ENCODE measurements at regions not wholly inside any gene's neighbourhood (a gene's known extent, or its start where the extent isn't known, plus 50 kb on each side); places are given as distances from the start of the nearest gene placed in this dataset.
"Not testable (repeated sequence)": the region's sequence is repeated elsewhere in the genome, so short reads cannot be mapped to it uniquely, and the experiment has no call there.

GRCh38 chr10:25786161-25786560, 147.9 kb upstream of the MYO3A start:
- no peak overlapping the region for H3K4me3 ChIP-seq (ENCODE audit: low read depth, low read length)
- no peak for DNase-seq (ENCODE audit: low read depth)

GRCh38 chr10:25786899-25787298, 147.1 kb upstream of the MYO3A start:
- H3K4me3 ChIP-seq (ENCODE audit: low read depth, low read length) = no peak overlapping the region
- DNase-seq (ENCODE audit: low read depth) = no peak

GRCh38 chr10:25797888-25798429, 136.1 kb upstream of the MYO3A start:
- H3K4me3 ChIP-seq (ENCODE audit: low read depth, low read length) = no peak overlapping the region
- no peak for DNase-seq (ENCODE audit: low read depth)

GRCh38 chr10:25804505-25804904, 129.5 kb upstream of the MYO3A start:
- no peak overlapping the region for H3K4me3 ChIP-seq (ENCODE audit: low read depth, low read length)
- no peak for DNase-seq (ENCODE audit: low read depth)

GRCh38 chr10:25805986-25806385, 128.0 kb upstream of the MYO3A start:
- no peak for DNase-seq (ENCODE audit: low read depth)
- no peak overlapping the region for H3K4me3 ChIP-seq (ENCODE audit: low read depth, low read length)

- DNase-seq (ENCODE audit: low read depth) = no peak
Observed at GRCh38 chr10:25808372-25808771, 125.7 kb upstream of the MYO3A start.

GRCh38 chr10:25811052-25811685, 122.9 kb upstream of the MYO3A start:
- H3K4me3 ChIP-seq (ENCODE audit: low read depth, low read length) = no peak overlapping the region
- DNase-seq (ENCODE audit: low read depth) = no peak

More at GRCh38 chr10:25808372-25808771, 125.7 kb upstream of the MYO3A start:
- no peak overlapping the region for H3K4me3 ChIP-seq (ENCODE audit: low read depth, low read length)

- no peak overlapping the region for H3K4me3 ChIP-seq (ENCODE audit: low read depth, low read length)
- no peak for DNase-seq (ENCODE audit: low read depth)
Observed at GRCh38 chr10:25813511-25813910, 120.5 kb upstream of the MYO3A start.

GRCh38 chr10:25815236-25815635, 118.8 kb upstream of the MYO3A start:
- no peak for DNase-seq (ENCODE audit: low read depth)

GRCh38 chr10:25815999-25816768, 117.8 kb upstream of the MYO3A start:
- no peak overlapping the region for H3K4me3 ChIP-seq (ENCODE audit: low read depth, low read length)
- DNase-seq (ENCODE audit: low read depth) = no peak

More at GRCh38 chr10:25815236-25815635, 118.8 kb upstream of the MYO3A start:
- H3K4me3 ChIP-seq (ENCODE audit: low read depth, low read length) = no peak overlapping the region

- H3K4me3 ChIP-seq (ENCODE audit: low read depth, low read length) = no peak overlapping the region
- no peak for DNase-seq (ENCODE audit: low read depth)
Observed at GRCh38 chr10:25817200-25817599, 116.8 kb upstream of the MYO3A start.

- no peak overlapping the region for H3K4me3 ChIP-seq (ENCODE audit: low read depth, low read length)
- no peak for DNase-seq (ENCODE audit: low read depth)
Observed at GRCh38 chr10:25818751-25819150, 115.3 kb upstream of the MYO3A start.

GRCh38 chr10:25820472-25820871, 113.6 kb upstream of the MYO3A start:
- H3K4me3 ChIP-seq (ENCODE audit: low read depth, low read length) = no peak overlapping the region
- DNase-seq (ENCODE audit: low read depth) = no peak

- no peak for DNase-seq (ENCODE audit: low read depth)
- H3K4me3 ChIP-seq (ENCODE audit: low read depth, low read length) = no peak overlapping the region
Observed at GRCh38 chr10:25820874-25821273, 113.2 kb upstream of the MYO3A start.

- no peak for DNase-seq (ENCODE audit: low read depth)
- H3K4me3 ChIP-seq (ENCODE audit: low read depth, low read length) = no peak overlapping the region
Observed at GRCh38 chr10:25824050-25824449, 110.0 kb upstream of the MYO3A start.

- DNase-seq (ENCODE audit: low read depth) = no peak
- no peak overlapping the region for H3K4me3 ChIP-seq (ENCODE audit: low read depth, low read length)
Observed at GRCh38 chr10:25828475-25828874, 105.6 kb upstream of the MYO3A start.

- no peak overlapping the region for H3K4me3 ChIP-seq (ENCODE audit: low read depth, low read length)
- no peak for DNase-seq (ENCODE audit: low read depth)
Observed at GRCh38 chr10:25831080-25831479, 102.9 kb upstream of the MYO3A start.

- no peak overlapping the region for H3K4me3 ChIP-seq (ENCODE audit: low read depth, low read length)
- no peak for DNase-seq (ENCODE audit: low read depth)
Observed at GRCh38 chr10:25839683-25840082, 94.3 kb upstream of the MYO3A start.

GRCh38 chr10:25840875-25841274, 93.2 kb upstream of the MYO3A start:
- not testable (repeated sequence) for DNase-seq (ENCODE audit: low read depth); H3K4me3 ChIP-seq (ENCODE audit: low read depth, low read length)

- DNase-seq (ENCODE audit: low read depth) = no peak
- no peak overlapping the region for H3K4me3 ChIP-seq (ENCODE audit: low read depth, low read length)
Observed at GRCh38 chr10:25842146-25842545, 91.9 kb upstream of the MYO3A start.
